Caco-2 (cell line): ENCODE measurements at regions not wholly inside any gene's neighbourhood (a gene's known extent, or its start where the extent isn't known, plus 50 kb on each side); places are given as distances from the start of the nearest gene placed in this dataset.

Source experiments
- BruUV-seq: library from RNA; stranded (reverse); fragments of 400-500 nt; replicated peaks from 2 replicates; lab custom pipeline; 2021; lab: Mats Ljungman, UMichigan
- CTCF ChIA-PET: fragments of 300-600 bp; sonication (Branson Sonifier 250); formaldehyde crosslinking; loops from one replicate; lab custom pipeline; 2022; ENCODE audit warnings: antibody characterized with exemption; lab: Charles Lee
- POLR2A ChIA-PET: fragments of 300-600 bp; sonication (Branson Sonifier 250); formaldehyde crosslinking; loops from one replicate; lab custom pipeline; 2022; ENCODE audit warnings: antibody characterized with exemption; lab: Charles Lee
- DNase-seq, 2 experiments: peaks; one replicate each; pipeline versions ENCODE4 v3.0.0 to v3.0.0-alpha.2; 2020 to 2022
- H3K27me3 ChIP-seq: replicated peaks from 2 replicates; pipeline ENCODE4 v1.6.0; 2011; ENCODE audit warnings: low read length; ENCODE audit not compliant: control insufficient read depth, insufficient read depth
- H3K36me3 ChIP-seq: 2 replicates; pipeline ENCODE4 v1.5.1; 2011; ENCODE audit warnings: low read length; ENCODE audit not compliant: control insufficient read depth, insufficient read depth
- H3K4me1 ChIP-seq: fragments of 250-450 bp; sonication (Bioruptor Pico); 2 replicates; pipeline ENCODE4 v1.5.1; 2020; ENCODE audit warnings: mild to moderate bottlenecking
- H3K4me3 ChIP-seq: 2 replicates; pipeline ENCODE4 v1.5.1; 2011; ENCODE audit warnings: low read depth, mild to moderate bottlenecking, control low read depth, low read length
- H3K9me3 ChIP-seq: fragments of 250-450 bp; sonication (Bioruptor Pico); 2 replicates; pipeline ENCODE4 v1.5.1; 2020; ENCODE audit warnings: mild to moderate bottlenecking, moderate library complexity
- H3K27ac Mint-ChIP-seq: one replicate; pipeline ENCODE4 v1.8.0; 2022; ENCODE audit warnings: mixed read lengths; ENCODE audit not compliant: unreplicated experiment
- H3K27me3 Mint-ChIP-seq: one replicate; pipeline ENCODE4 v1.8.0; 2022; ENCODE audit warnings: mixed read lengths; ENCODE audit not compliant: insufficient read depth, unreplicated experiment
- H3K36me3 Mint-ChIP-seq: one replicate; pipeline ENCODE4 v1.8.0; 2022; ENCODE audit warnings: mild to moderate bottlenecking, mixed read lengths; ENCODE audit not compliant: insufficient read depth, unreplicated experiment
- H3K4me1 Mint-ChIP-seq: one replicate; pipeline ENCODE4 v1.8.0; 2022; ENCODE audit warnings: low read depth, mixed read lengths; ENCODE audit not compliant: unreplicated experiment
- H3K4me3 Mint-ChIP-seq: one replicate; pipeline ENCODE4 v1.8.0; 2022; ENCODE audit warnings: mild to moderate bottlenecking, moderate library complexity, mixed read lengths; ENCODE audit not compliant: unreplicated experiment
- H3K9me3 Mint-ChIP-seq: one replicate; pipeline ENCODE4 v1.8.0; 2022; ENCODE audit warnings: mixed read lengths; ENCODE audit not compliant: unreplicated experiment
- intact Hi-C: fragments of 100-400 bp; cut with micrococcal nuclease; formaldehyde crosslinking; loops from one replicate; pipeline ENCODE4 v1.10.0; 2022; ENCODE audit not compliant: unreplicated experiment
- TF ChIP-seq, protein P1 (sequence below), 2 experiments: fragments of 200-600 bp in 1 of 2; IDR thresholded peaks; 1 replicate in 1 of 2; 2 replicates in 1 of 2; pipeline versions ENCODE4 v1.5.1 to v1.8.0; 2011 to 2022; ENCODE audit warnings: antibody characterized with exemption in 1 of 2, control low read depth in 1 of 2, inconsistent platforms in 1 of 2, low read depth in 1 of 2, low read length in 1 of 2, mild to moderate bottlenecking in 1 of 2, moderate library complexity in 1 of 2; ENCODE audit not compliant: insufficient read depth in 1 of 2, severe bottlenecking in 1 of 2, unreplicated experiment in 1 of 2

DNA sequence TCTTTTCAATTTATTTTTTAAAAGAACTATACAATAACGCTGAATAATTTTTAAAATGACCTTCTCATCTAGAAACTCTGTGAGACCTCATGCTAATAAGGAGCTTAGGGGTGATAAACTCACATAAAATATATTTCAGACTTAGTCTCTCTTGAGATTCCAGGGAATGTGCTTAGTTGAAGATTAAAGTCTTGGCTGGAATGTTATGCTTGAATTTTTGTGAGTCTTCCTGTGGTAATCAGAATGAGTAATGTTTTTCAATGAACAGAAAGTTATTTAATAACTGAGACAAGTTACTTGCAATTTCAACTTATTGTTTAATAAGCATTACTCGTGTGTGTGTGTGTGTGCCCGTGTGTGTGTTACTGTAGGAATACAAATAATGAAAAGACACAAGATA, 379.9 kb upstream of the EPHA7 start:
- no peaks in the 10 kb centered on the region for H3K27me3 ChIP-seq
- Mint-ChIP-seq H3K9me3 (no peaks in the 10 kb centered on the region), H3K27ac (no peak overlapping the region), H3K4me3 (no peak overlapping the region), H3K27me3 (no peaks in the 10 kb centered on the region), H3K4me1 (no peaks in the 10 kb centered on the region), H3K36me3 (no peaks in the 10 kb centered on the region)
- TF ChIP-seq, protein P1, sequence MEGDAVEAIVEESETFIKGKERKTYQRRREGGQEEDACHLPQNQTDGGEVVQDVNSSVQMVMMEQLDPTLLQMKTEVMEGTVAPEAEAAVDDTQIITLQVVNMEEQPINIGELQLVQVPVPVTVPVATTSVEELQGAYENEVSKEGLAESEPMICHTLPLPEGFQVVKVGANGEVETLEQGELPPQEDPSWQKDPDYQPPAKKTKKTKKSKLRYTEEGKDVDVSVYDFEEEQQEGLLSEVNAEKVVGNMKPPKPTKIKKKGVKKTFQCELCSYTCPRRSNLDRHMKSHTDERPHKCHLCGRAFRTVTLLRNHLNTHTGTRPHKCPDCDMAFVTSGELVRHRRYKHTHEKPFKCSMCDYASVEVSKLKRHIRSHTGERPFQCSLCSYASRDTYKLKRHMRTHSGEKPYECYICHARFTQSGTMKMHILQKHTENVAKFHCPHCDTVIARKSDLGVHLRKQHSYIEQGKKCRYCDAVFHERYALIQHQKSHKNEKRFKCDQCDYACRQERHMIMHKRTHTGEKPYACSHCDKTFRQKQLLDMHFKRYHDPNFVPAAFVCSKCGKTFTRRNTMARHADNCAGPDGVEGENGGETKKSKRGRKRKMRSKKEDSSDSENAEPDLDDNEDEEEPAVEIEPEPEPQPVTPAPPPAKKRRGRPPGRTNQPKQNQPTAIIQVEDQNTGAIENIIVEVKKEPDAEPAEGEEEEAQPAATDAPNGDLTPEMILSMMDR (IDR thresholded peaks at IDR 0.05; ENCODE audit: insufficient read depth in 1 of 2, low read depth in 1 of 2, low read length in 1 of 2, severe bottlenecking in 1 of 2, unreplicated experiment in 1 of 2) = no peak
- POLR2A ChIA-PET = no interaction called here
- no TSS peak for BruUV-seq
- H3K4me1 ChIP-seq = no peaks in the 10 kb centered on the region
- no peaks in the 10 kb centered on the region for H3K9me3 ChIP-seq
- no peaks in the 10 kb centered on the region for H3K36me3 ChIP-seq
- no peak for DNase-seq
- intact Hi-C loops = no loop called here
- CTCF ChIA-PET = no interaction called here
- H3K4me3 ChIP-seq = no peak overlapping the region

DNA sequence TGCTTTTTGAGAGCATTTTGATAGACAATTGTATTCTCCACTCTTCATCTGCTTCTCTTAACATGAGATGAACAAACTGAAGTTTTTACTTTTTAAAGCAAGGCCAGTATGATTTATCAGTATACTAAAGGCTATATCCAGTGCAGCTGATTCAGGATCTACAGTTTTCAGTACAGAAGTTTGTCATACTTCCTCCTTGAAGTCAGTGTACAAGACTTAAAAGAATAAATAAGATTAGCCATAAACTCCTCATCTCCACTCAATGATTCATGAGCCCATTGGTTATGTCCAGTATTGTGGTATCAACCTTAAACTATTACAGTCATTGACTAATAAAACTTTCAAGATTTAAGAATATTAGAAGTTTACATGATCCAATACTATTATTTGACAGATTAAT, 374.8 kb upstream of the EPHA7 start:
- no peak overlapping the region for H3K4me3 Mint-ChIP-seq
- ChIA-PET POLR2A (no interaction called here), CTCF (no interaction called here)
- H3K4me1 Mint-ChIP-seq = no peaks in the 10 kb centered on the region
- Histone ChIP-seq H3K4me1 (no peaks in the 10 kb centered on the region), H3K36me3 (no peaks in the 10 kb centered on the region), H3K9me3 (no peaks in the 10 kb centered on the region), H3K4me3 (no peak overlapping the region), H3K27me3 (no peaks in the 10 kb centered on the region)
- no peaks in the 10 kb centered on the region for H3K27me3 Mint-ChIP-seq
- no peak for DNase-seq
- H3K36me3 Mint-ChIP-seq = no peaks in the 10 kb centered on the region
- H3K27ac Mint-ChIP-seq = no peak overlapping the region
- intact Hi-C loops = no loop called here
- TF ChIP-seq, protein P1 (IDR thresholded peaks at IDR 0.05; ENCODE audit: insufficient read depth in 1 of 2, low read depth in 1 of 2, low read length in 1 of 2, severe bottlenecking in 1 of 2, unreplicated experiment in 1 of 2) = no peak
- no peaks in the 10 kb centered on the region for H3K9me3 Mint-ChIP-seq
- BruUV-seq = no TSS peak

DNA sequence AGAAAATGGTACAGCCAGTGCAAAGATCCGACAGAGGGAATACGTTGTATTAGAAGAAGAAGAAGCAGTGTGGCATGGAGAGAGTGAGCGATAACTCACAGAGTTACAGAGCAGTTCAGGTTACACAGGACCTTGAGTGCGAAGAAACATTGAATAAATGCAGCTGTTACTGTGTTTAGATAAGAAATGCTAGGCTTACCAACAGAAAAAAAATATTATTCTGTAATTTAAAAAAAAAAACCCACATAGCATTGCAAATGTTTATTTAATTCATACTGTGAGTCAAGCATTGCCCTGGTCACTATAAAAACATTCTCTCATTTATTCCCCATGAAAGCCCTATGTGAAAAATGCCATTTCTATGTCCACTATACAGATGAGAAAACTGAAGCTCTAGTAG, 373.4 kb upstream of the EPHA7 start:
- Histone ChIP-seq H3K27me3 (no peaks in the 10 kb centered on the region), H3K4me3 (no peak overlapping the region), H3K9me3 (no peaks in the 10 kb centered on the region), H3K4me1 (no peaks in the 10 kb centered on the region), H3K36me3 (no peaks in the 10 kb centered on the region)
- intact Hi-C loops = no loop called here
- Mint-ChIP-seq H3K27ac (no peak overlapping the region), H3K27me3 (no peaks in the 10 kb centered on the region), H3K9me3 (no peaks in the 10 kb centered on the region), H3K4me1 (no peaks in the 10 kb centered on the region), H3K4me3 (no peak overlapping the region), H3K36me3 (no peaks in the 10 kb centered on the region)
- DNase-seq = no peak
- CTCF ChIA-PET = no interaction called here
- BruUV-seq = no TSS peak
- POLR2A ChIA-PET = no interaction called here
- TF ChIP-seq, protein P1 (IDR thresholded peaks at IDR 0.05; ENCODE audit: insufficient read depth in 1 of 2, low read depth in 1 of 2, low read length in 1 of 2, severe bottlenecking in 1 of 2, unreplicated experiment in 1 of 2) = no peak
